ENCODE measurements at regions not wholly inside any gene's neighbourhood (a gene's known extent, or its start where the extent isn't known, plus 50 kb on each side); places are given as distances from the start of the nearest gene placed in this dataset.

GRCh38 chr9:80052830-80053229 lies 481.1 kb downstream of the TLE4 start:
- Histone ChIP-seq H3K36me3 (ENCODE audit: control insufficient read depth in 2 of 4, insufficient read depth in 4 of 4, low read length in 3 of 4) (no peaks in the 10 kb centered on the region), H2BK12ac (ENCODE audit: low read depth, low read length) (no peak overlapping the region), H3K27me3 (replicated peaks in 1 of 4; ENCODE audit: control insufficient read depth in 3 of 4, extremely low read depth in 1 of 4, insufficient read depth in 3 of 4, low read length in 3 of 4) (no peaks in the 10 kb centered on the region), H4K8ac (ENCODE audit: extremely low read depth, insufficient read depth, low read length) (no peak overlapping the region), H2AFZ (ENCODE audit: low read length) (no peak overlapping the region), H3K4ac (replicated peaks; ENCODE audit: insufficient read length, low read depth, low read length) (no peak overlapping the region), H2BK5ac (ENCODE audit: low read depth, low read length) (no peak overlapping the region), H4K20me1 (replicated peaks in 1 of 2; ENCODE audit: control insufficient read depth in 1 of 2, insufficient read depth in 2 of 2, low read length in 2 of 2) (no peaks in the 10 kb centered on the region), H2BK20ac (ENCODE audit: low read length) (no peak overlapping the region), H4K5ac (ENCODE audit: insufficient read length, low read depth, low read length) (no peak overlapping the region), H3K4me1 (replicated peaks in 1 of 4; ENCODE audit: control insufficient read depth in 3 of 4, insufficient read depth in 4 of 4, low read length in 3 of 4) (peaks cover 0 to 8% (median 0%) of the 10 kb centered on the region in 4 experiments; a peak in 1 of 7 replicates), H3K27ac (ENCODE audit: low read depth, low read length) (no peak overlapping the region), H3K23me2 (ENCODE audit: low read depth, low read length) (no peaks in the 10 kb centered on the region), H3K18ac (ENCODE audit: extremely low read depth, low read length) (no peak overlapping the region), H3K23ac (ENCODE audit: insufficient read length) (no peak overlapping the region), H3K4me2 (ENCODE audit: insufficient read depth in 1 of 2, low read depth in 2 of 2, low read length in 2 of 2) (no peak overlapping the region), H3K14ac (ENCODE audit: insufficient read length) (no peak overlapping the region), H2AK5ac (ENCODE audit: low read depth, low read length) (no peak overlapping the region), H3K56ac (replicated peaks; ENCODE audit: insufficient read length, low read depth, low read length) (no peak overlapping the region), H3K4me3 (ENCODE audit: extremely low read depth in 1 of 4, insufficient read depth in 2 of 4, low read depth in 3 of 4, low read length in 4 of 4) (no peak overlapping the region), H2BK120ac (replicated peaks; ENCODE audit: low read depth, low read length) (no peak overlapping the region), H3K79me2 (ENCODE audit: control insufficient read depth in 1 of 2, insufficient read depth in 2 of 2, low read length in 2 of 2) (no peaks in the 10 kb centered on the region), H3K9me3 (ENCODE audit: insufficient read depth in 2 of 2, low read depth in 1 of 2, low read length in 1 of 2) (peaks cover 0 to 4% of the 10 kb centered on the region in 2 experiments; a peak in 1 of 4 replicates), H4K91ac (replicated peaks; ENCODE audit: insufficient read length, low read length) (no peak overlapping the region), H3K9ac (replicated peaks in 1 of 4; ENCODE audit: extremely low read depth in 1 of 4, low read depth in 3 of 4, low read length in 3 of 4) (no peak overlapping the region), H3K79me1 (ENCODE audit: low read depth, low read length) (no peaks in the 10 kb centered on the region), H2BK15ac (ENCODE audit: low read length) (no peak overlapping the region)
- FAIRE-seq (no peak), DNase-seq (ENCODE audit: low read depth in 1 of 2, low spot score in 2 of 2) (no peak)
- ChIA-PET POLR2A (ENCODE audit: partially characterized antibody) (no interaction called here), CTCF (ENCODE audit: partially characterized antibody) (interaction anchor here (0.7 kb wide), 1 partner anchor 210 kb away, joined by 3 read pairs; no protein-coding TSS in a partner anchor)
- WGBS, 2 experiments (ENCODE audit: extremely low coverage in 1 of 2, insufficient coverage in 1 of 2, insufficient read length in 1 of 2, insufficient replicate concordance in 2 of 2, low coverage in 1 of 2, low lambda C conversion rate in 2 of 2, missing lambda C conversion rate in 1 of 2) = 77% methylated on average over 1 of the region's 1 CpG; no CpG with 5 or more reads in 1 of the 2 experiments
- TF ChIP-seq ASH2L (IDR thresholded peaks at IDR 0.05; ENCODE audit: low read length) (no peak), CHD1 (IDR thresholded peaks at IDR 0.05; ENCODE audit: low read depth, low read length) (no peak), SIX5 (IDR thresholded peaks at IDR 0.05; ENCODE audit: low read depth, low read length) (no peak), RAD21 (IDR thresholded peaks at IDR 0.05 in 1 of 2, conservative IDR thresholded peaks at IDR 0.05 in 1 of 2; ENCODE audit: low read depth in 2 of 2, low read length in 2 of 2) (no peak), GTF2F1 (IDR thresholded peaks at IDR 0.05; ENCODE audit: borderline replicate concordance, low read depth, low read length) (no peak), CREB1 (IDR thresholded peaks at IDR 0.05) (no peak), TBP (IDR thresholded peaks at IDR 0.05; ENCODE audit: low read depth, low read length) (no peak), SRF (IDR thresholded peaks at IDR 0.05; ENCODE audit: low read depth, low read length) (no peak), TEAD4 (IDR thresholded peaks at IDR 0.05; ENCODE audit: low read depth, low read length) (no peak), RXRA (IDR thresholded peaks at IDR 0.05; ENCODE audit: insufficient read depth, low read depth, low read length) (no peak), SAP30 (IDR thresholded peaks at IDR 0.05; ENCODE audit: insufficient read depth, insufficient replicate concordance, low read length) (no peak), KDM1A (IDR thresholded peaks at IDR 0.05; ENCODE audit: borderline replicate concordance, low read length) (no peak), CBX8 (IDR thresholded peaks at IDR 0.05; ENCODE audit: borderline replicate concordance, low read depth, low read length) (no peak), GABPA (IDR thresholded peaks at IDR 0.05; ENCODE audit: borderline replicate concordance, insufficient read depth, low read length) (no peak), SIRT6 (IDR thresholded peaks at IDR 0.05; ENCODE audit: low read length) (no peak), RBBP5 (IDR thresholded peaks at IDR 0.05; ENCODE audit: borderline replicate concordance, low read depth, low read length) (no peak)
